GM15510 (cell line): ENCODE measurements at regions not wholly inside any gene's neighbourhood (a gene's known extent, or its start where the extent isn't known, plus 50 kb on each side); places are given as distances from the start of the nearest gene placed in this dataset.

ENCODE experiments used
- POLR2A ChIP-seq: IDR thresholded peaks from 3 replicates; pipeline ENCODE4 v1.6.1; 2011; ENCODE audit warnings: borderline replicate concordance; ENCODE audit not compliant: insufficient read length; ENCODE audit errors: extremely low read depth

- TF ChIP-seq POLR2A = no peak
These were observed 432.5 kb upstream of the MEF2C start for GRCh38 chr5:89315286-89316100.

DNA sequence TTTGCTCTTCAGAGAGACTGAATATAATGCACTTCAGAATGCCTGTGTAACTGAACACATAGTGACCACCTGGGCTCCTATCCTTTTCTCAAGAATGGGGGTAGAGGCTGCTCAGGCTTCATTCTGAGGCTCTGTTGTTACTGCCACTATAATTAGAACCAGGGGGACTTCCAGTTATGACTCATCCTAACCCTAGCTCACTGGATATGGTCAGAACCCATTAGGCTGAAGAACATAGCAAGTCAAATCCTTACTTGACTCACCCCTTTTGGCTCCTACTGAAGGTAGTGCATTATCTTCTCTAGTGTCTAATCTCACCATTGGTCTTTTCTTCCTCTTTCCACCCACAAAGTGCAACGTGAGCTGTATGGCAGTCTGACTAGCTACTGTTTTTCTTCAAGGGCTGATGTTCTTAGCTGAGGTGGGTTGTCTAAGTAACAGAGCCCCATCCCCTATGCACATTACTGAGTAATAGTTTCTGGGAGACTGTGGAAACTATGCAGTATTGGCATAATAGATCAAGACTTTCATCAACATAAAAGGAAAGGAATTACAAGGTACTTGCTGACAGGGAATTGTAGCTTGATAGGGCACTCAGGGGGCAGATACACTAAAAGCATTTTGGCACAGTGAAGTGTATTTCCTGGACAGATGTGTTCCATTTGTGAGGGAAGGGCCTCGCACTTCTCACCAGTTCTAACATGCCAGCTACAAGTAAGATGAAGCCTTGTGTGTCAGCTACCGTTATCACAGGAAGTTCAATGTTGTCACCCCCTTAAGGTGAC lies 431.0 kb upstream of the MEF2C start:
- TF ChIP-seq POLR2A = no peak

DNA sequence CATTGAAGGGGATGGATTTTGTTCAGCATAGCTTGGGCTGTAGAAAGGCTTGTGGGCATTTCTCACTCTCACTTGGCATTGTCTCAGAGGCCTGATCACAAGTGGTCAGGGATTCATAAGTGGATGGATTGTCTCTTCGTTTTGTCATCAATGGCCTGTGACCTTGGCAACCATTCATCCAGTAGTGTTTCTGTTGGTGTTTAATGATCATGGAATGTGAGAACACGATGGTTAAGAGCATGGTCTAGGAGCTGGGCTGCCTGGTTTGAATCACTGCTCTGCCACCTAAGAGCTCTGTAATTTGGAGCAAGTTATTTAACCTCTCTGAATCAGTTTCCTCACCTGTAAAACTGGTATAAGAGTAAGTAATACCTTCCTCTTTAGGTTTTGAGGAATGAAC lies 430.1 kb upstream of the MEF2C start:
- peak; percentile 5 for TF ChIP-seq POLR2A

DNA sequence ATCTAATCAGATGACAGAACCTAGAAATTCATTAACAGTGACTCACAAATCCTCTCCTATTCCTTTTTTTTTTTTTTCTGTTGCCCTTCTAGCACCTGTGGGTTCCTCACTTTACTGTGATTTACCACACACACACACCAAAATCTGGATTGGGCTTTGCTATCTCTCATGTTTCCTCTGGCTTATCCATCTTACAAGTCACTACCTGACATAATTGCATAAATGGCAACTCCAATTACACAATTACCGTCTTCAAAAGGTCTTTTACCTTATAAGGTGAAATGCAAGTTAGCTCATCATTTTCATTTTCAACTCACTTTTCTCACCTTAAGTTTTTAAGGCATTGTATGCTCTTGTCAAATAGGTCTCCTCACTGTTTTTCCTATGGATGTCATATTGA lies 426.3 kb upstream of the MEF2C start:
- no peak for TF ChIP-seq POLR2A

DNA sequence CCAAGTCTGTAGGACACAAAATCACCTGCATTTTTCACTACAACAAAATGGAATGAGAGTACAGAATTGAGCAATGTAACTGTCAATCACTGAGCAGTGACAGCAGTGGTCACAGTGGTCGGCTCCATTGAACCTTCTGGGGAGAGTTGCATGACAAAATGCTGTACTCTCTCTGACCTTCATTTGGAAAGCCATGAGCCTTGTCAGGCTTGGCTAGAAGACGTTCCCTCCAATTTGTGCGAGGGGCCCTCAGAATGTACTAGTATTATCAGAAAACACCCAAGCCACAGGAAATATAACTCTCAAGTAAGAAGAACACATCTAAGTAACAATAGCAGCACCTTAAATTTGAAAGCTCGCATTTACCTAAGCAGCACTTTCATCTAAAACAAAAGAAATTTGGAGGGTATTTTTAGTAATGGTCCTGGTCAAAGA lies 425.6 kb upstream of the MEF2C start:
- TF ChIP-seq POLR2A = no peak

DNA sequence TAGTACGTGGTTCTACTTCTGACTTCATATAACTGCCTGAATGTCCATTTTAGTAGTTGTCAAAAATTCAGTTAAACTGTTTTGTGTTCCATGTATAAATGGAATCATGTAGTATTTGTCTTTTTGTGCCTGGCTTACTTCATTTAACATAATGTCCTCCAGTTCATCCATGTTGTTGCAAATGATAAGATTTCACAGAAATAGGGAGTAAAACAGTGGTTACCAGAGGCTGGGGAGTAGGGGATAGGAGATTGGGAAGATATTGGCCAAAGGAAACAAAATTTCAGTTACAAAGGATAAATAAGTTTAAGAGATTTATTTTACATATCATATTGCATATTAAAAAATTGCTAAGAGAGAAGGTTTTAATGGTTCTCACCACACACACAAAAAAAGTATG lies 425.0 kb upstream of the MEF2C start:
- TF ChIP-seq POLR2A = no peak

DNA sequence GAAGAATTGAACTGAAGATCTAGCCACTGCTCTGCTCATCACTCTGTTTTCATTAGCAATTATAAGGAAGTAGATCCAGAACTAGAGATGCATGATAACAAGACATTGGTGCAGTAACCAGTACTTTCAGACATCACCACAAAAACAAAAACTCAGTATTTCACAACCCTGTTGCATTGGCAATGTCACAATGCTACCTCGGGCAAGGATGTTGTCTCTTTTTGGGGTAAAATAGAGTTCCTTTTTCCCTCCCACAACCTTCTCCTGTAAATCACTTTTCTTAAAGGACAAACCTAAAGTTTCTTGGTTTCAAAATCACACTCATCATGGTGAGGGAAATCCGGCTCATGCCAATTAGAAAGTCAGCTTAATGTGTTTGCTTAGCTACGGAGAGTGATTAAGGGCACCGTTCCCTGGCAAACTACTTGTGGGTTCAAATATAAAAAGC lies 420.1 kb upstream of the MEF2C start:
- no peak for TF ChIP-seq POLR2A

GRCh38 chr5:89302102-89302891 lies 419.3 kb upstream of the MEF2C start:
- no peak for TF ChIP-seq POLR2A

GRCh38 chr5:89301321-89302025 lies 418.5 kb upstream of the MEF2C start:
- no peak for TF ChIP-seq POLR2A

GRCh38 chr5:89300426-89300970 lies 417.5 kb upstream of the MEF2C start:
- TF ChIP-seq POLR2A = no peak

GRCh38 chr5:89299998-89300397 lies 417.0 kb upstream of the MEF2C start:
- no peak for TF ChIP-seq POLR2A

DNA sequence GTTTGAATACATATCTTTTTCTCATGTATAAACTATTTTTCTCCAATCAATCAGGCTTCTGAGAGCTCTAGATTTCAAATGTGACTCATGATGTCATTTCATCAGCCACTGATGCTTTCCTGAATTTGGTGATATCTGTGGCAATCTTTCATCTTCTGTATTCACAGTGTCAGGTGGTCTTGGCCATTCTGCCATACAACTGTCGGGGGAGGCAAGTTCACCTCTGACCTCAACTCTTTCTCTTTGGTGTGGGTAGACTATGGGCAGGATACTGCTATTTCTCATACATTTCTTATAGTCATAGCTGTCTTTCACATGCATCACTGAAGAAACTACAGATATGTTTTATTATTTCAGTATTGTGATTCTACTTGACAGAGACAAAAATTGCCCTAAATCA lies 414.1 kb upstream of the MEF2C start:
- no peak for TF ChIP-seq POLR2A

GRCh38 chr5:89293810-89294209 lies 410.8 kb upstream of the MEF2C start:
- no peak for TF ChIP-seq POLR2A

DNA sequence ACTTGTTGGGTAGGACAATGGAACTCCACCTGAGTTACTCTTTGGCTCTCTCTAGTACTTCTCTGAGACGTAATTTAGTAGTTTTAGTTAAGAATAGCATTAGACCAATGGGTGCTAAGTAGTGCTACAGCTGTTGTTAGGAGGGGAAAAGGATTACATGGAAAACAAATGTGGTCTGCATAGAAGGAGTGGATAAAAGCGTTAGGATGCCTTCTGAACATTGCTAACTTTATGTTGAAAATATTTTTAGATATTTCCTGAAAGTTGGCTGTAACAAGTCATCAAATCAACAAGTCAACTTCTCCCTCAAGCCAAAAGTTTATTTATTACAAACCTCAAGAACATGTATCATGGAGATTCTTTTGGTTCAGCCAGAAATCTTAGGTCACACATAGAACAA lies 409.5 kb upstream of the MEF2C start:
- TF ChIP-seq POLR2A = no peak
